Smooth muscle cell (in vitro differentiated cells): ENCODE measurements at regions not wholly inside any gene's neighbourhood (a gene's known extent, or its start where the extent isn't known, plus 50 kb on each side); places are given as distances from the start of the nearest gene placed in this dataset.

ENCODE experiments used
- DNase-seq: peaks from one replicate; lab custom pipeline; 2025; ENCODE audit not compliant: unreplicated experiment; lab: John Stamatoyannopoulos, UW
- H2AFZ ChIP-seq: fragments of 200-600 bp; sonication (generic); 2 replicates; pipeline ENCODE4 v1.6.0; 2016; ENCODE audit warnings: antibody characterized with exemption, low read depth, mild to moderate bottlenecking
- H3F3A ChIP-seq: fragments of 200-600 bp; sonication (generic); 2 replicates; pipeline ENCODE4 v1.6.0; 2017; ENCODE audit warnings: antibody characterized with exemption, low read depth
- H3K27ac ChIP-seq: fragments of 200-600 bp; sonication (generic); 2 replicates; pipeline ENCODE4 v1.5.1; 2016; ENCODE audit warnings: low read depth, mild to moderate bottlenecking
- H3K27me3 ChIP-seq: fragments of 200-600 bp; sonication (generic); 2 replicates; pipeline ENCODE4 v1.6.1; 2016; ENCODE audit warnings: low read depth, mild to moderate bottlenecking
- H3K36me3 ChIP-seq: fragments of 200-600 bp; sonication (generic); 2 replicates; pipeline ENCODE4 v1.5.1; 2016; ENCODE audit warnings: low read depth
- H3K4me1 ChIP-seq: fragments of 200-600 bp; sonication (generic); 2 replicates; pipeline ENCODE4 v1.5.1; 2016; ENCODE audit warnings: low read depth
- H3K4me2 ChIP-seq: fragments of 200-600 bp; sonication (generic); 2 replicates; pipeline ENCODE4 v1.6.0; 2016; ENCODE audit warnings: mild to moderate bottlenecking
- H3K4me3 ChIP-seq: fragments of 200-600 bp; sonication (generic); 2 replicates; pipeline ENCODE4 v1.5.1; 2016; ENCODE audit warnings: mild to moderate bottlenecking
- H3K79me2 ChIP-seq: fragments of 200-600 bp; sonication (generic); 2 replicates; pipeline ENCODE4 v1.6.0; 2016; ENCODE audit warnings: low read depth, mild to moderate bottlenecking
- H3K9ac ChIP-seq: fragments of 200-600 bp; sonication (generic); 2 replicates; pipeline ENCODE4 v1.6.0; 2016; ENCODE audit warnings: low read depth
- H3K9me3 ChIP-seq: fragments of 200-600 bp; sonication (generic); replicated peaks from 2 replicates; pipeline ENCODE4 v1.5.1; 2016; ENCODE audit warnings: low read depth
- H4K20me1 ChIP-seq: fragments of 200-600 bp; sonication (generic); 2 replicates; pipeline ENCODE4 v1.6.0; 2016; ENCODE audit warnings: low read depth
- WGBS: methylation state at CpG from one replicate; pipeline ENCODE4 v1.1.7; 2016; ENCODE audit warnings: low lambda C conversion rate; 5-methylcytosine and 5-hydroxymethylcytosine counted together
- TF ChIP-seq, protein P1 (sequence below): fragments of 200-600 bp; sonication (generic); IDR thresholded peaks from 2 replicates; pipeline ENCODE4 v1.5.1; 2017; ENCODE audit warnings: borderline replicate concordance, mild to moderate bottlenecking, antibody characterized with exemption; ENCODE audit not compliant: insufficient read depth, poor library complexity, severe bottlenecking

DNA sequence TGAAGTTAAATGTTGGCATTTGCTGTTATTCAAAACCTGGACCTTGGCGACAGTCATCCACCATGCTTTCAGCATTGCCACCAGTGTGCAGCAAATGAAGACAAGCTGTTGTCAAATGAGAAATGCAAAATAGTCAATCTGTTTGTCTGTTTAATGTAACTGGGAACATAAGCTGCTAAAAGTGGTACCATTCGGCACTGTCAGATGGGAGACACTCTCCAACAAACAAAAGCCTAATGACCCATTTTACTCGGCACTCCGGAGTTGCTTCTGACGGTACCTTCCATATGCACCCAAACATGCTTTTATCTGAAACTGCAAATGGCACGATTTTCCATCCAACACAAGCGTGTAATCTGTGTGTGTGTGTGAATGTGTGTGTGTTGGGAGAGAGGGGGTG is 297.8 kb downstream of the MAF start:
- Histone ChIP-seq H3K36me3 (no peaks in the 10 kb centered on the region), H3K4me1 (peaks cover 25% of the 10 kb centered on the region), H3K9me3 (no peaks in the 10 kb centered on the region), H3K27me3 (peaks cover 24% of the 10 kb centered on the region), H3F3A (no peaks in the 10 kb centered on the region), H3K79me2 (no peaks in the 10 kb centered on the region), H3K4me2 (no peak overlapping the region), H2AFZ (no peak overlapping the region), H3K4me3 (no peak overlapping the region), H4K20me1 (no peaks in the 10 kb centered on the region), H3K27ac (no peak overlapping the region), H3K9ac (no peak overlapping the region)
- TF ChIP-seq, protein P1, sequence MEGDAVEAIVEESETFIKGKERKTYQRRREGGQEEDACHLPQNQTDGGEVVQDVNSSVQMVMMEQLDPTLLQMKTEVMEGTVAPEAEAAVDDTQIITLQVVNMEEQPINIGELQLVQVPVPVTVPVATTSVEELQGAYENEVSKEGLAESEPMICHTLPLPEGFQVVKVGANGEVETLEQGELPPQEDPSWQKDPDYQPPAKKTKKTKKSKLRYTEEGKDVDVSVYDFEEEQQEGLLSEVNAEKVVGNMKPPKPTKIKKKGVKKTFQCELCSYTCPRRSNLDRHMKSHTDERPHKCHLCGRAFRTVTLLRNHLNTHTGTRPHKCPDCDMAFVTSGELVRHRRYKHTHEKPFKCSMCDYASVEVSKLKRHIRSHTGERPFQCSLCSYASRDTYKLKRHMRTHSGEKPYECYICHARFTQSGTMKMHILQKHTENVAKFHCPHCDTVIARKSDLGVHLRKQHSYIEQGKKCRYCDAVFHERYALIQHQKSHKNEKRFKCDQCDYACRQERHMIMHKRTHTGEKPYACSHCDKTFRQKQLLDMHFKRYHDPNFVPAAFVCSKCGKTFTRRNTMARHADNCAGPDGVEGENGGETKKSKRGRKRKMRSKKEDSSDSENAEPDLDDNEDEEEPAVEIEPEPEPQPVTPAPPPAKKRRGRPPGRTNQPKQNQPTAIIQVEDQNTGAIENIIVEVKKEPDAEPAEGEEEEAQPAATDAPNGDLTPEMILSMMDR, result no peak
- DNase-seq, result no peak
- WGBS, result 95% methylated on average over 7 of the region's 7 CpGs

DNA sequence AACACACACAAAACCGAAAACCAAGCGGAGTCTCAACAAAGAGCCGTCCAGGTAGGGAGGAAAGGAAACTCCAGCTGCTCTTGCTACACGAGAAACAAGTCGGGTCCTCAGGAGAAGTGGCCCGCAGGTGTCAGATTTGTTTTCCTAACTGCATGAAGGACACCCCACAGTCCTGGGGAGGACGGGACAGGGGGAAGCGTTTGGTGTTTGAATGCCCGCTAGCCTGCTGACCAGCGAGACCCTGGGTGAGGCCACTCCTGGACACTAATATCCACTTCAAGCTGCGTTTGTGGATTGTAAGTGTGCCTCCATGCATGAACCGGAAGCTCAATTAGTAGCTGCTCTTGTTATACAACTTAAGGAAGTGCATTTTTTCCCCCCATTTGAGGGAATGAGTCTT is 299.5 kb downstream of the MAF start:
- no peaks in the 10 kb centered on the region for H4K20me1 ChIP-seq
- H3K9ac ChIP-seq, result no peak overlapping the region
- no peak overlapping the region for H2AFZ ChIP-seq
- no peaks in the 10 kb centered on the region for H3K36me3 ChIP-seq
- H3K9me3 ChIP-seq, result no peaks in the 10 kb centered on the region
- no peak overlapping the region for H3K4me2 ChIP-seq
- WGBS, result 83% methylated on average over 12 of the region's 12 CpGs
- no peaks in the 10 kb centered on the region for H3F3A ChIP-seq
- H3K27ac ChIP-seq, result no peak overlapping the region
- no peak for DNase-seq
- H3K79me2 ChIP-seq, result no peaks in the 10 kb centered on the region
- H3K4me3 ChIP-seq, result no peak overlapping the region
- peaks cover 24% of the 10 kb centered on the region for H3K27me3 ChIP-seq
- peaks cover 25% of the 10 kb centered on the region for H3K4me1 ChIP-seq
- TF ChIP-seq, protein P1, result no peak

DNA sequence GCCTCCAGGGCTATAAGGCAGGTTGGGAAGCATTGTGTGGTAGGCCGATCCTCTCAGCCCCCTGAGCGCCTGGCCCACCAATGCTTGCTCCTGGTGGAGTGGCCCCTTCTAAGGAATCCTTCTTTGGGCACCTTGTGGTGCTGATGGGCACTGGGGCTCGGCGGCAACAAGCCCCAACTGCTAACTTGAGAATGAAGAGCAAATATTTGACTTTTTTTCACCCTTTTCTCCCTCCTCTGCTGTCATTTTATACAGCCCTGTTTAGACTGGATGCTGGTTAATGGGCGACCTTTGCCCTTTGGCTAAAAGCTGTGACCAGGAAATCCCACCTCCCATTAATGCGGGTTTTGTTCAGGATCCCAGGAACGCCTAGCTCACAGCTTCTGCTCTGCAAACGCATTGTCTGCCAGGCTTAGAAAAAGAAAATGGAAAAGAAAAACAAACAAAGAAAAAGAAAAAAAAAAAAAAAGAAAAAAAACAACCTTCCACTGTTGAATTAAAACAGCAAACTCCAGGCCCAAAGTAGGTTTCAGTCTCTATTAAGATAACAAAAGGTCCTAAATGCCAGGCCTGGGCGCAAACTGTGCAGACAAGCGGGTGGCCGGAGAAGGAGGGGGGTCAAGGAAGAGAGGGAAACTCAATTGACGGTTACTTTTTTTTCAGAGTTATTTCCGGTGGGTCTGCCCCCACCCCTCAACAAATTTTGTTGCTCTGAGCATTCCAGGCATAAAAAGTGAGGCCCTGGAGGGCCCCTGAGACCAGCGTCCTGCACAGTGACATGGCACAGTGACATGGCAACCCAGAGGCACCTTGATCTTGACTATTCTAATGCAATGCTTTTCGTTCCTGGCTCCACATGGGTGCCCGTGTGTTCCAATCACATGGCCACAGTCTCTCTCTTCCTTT is 301.4 kb downstream of the MAF start:
- H3K27ac ChIP-seq, result no peak overlapping the region
- no peak overlapping the region for H3K4me2 ChIP-seq
- no peak overlapping the region for H2AFZ ChIP-seq
- H3K36me3 ChIP-seq, result no peaks in the 10 kb centered on the region
- TF ChIP-seq, protein P1, result no peak
- no peaks in the 10 kb centered on the region for H4K20me1 ChIP-seq
- H3K4me1 ChIP-seq, result peaks cover 25% of the 10 kb centered on the region
- DNase-seq, result no peak
- H3K9ac ChIP-seq, result no peak overlapping the region
- H3K27me3 ChIP-seq, result peaks cover 16% of the 10 kb centered on the region
- 73% methylated on average over 16 of the region's 16 CpGs for WGBS
- no peaks in the 10 kb centered on the region for H3F3A ChIP-seq
- no peak overlapping the region for H3K4me3 ChIP-seq
- no peaks in the 10 kb centered on the region for H3K79me2 ChIP-seq
- H3K9me3 ChIP-seq, result no peaks in the 10 kb centered on the region

DNA sequence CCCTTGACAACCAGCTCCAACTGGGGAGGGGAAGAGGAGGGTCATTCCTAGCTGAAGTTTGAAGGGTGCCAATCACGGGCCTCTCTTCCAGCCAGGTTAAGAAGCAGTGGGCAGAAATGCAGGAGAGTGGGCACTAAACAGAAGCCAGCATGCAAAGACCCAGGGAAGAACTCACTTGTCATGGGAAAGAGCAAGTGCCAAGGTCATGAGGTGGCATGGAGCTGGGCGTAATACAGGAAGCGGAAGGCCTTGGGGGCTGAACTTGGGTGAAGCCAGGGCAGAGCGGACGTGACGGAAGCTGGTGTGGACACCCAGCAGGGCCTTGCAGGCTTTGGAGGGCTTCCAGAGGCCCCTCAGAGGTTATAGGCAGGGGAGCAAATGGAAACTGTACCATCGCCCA is 302.1 kb downstream of the MAF start:
- H3K27ac ChIP-seq, result no peak overlapping the region
- peaks cover 25% of the 10 kb centered on the region for H3K4me1 ChIP-seq
- H3F3A ChIP-seq, result no peaks in the 10 kb centered on the region
- no peaks in the 10 kb centered on the region for H3K36me3 ChIP-seq
- no peak for DNase-seq
- 98% methylated on average over 7 of the region's 7 CpGs for WGBS
- TF ChIP-seq, protein P1, result no peak
- peaks cover 11% of the 10 kb centered on the region for H3K27me3 ChIP-seq
- H4K20me1 ChIP-seq, result no peaks in the 10 kb centered on the region
- H3K9ac ChIP-seq, result no peak overlapping the region
- no peak overlapping the region for H3K4me2 ChIP-seq
- no peak overlapping the region for H2AFZ ChIP-seq
- H3K9me3 ChIP-seq, result no peaks in the 10 kb centered on the region
- H3K4me3 ChIP-seq, result no peak overlapping the region
- no peaks in the 10 kb centered on the region for H3K79me2 ChIP-seq
